HUES6 (cell line): ENCODE measurements at regions not wholly inside any gene's neighbourhood (a gene's known extent, or its start where the extent isn't known, plus 50 kb on each side); places are given as distances from the start of the nearest gene placed in this dataset.

ENCODE experiments used
- H3K27ac ChIP-seq: 2 replicates; pipeline ENCODE4 v1.7.0; 2013; ENCODE audit warnings: low read depth, mild to moderate bottlenecking, low read length, inconsistent platforms
- H3K27me3 ChIP-seq: 2 replicates; pipeline ENCODE4 v1.6.1; 2013; ENCODE audit warnings: low read length; ENCODE audit not compliant: control insufficient read depth, insufficient read depth
- H3K36me3 ChIP-seq: 2 replicates; pipeline ENCODE4 v1.6.1; 2013; ENCODE audit warnings: low read length; ENCODE audit not compliant: control insufficient read depth, insufficient read depth
- H3K4me1 ChIP-seq: 2 replicates; pipeline ENCODE4 v1.6.1; 2013; ENCODE audit warnings: low read length; ENCODE audit not compliant: control insufficient read depth, insufficient read depth
- H3K4me3 ChIP-seq: 2 replicates; pipeline ENCODE4 v1.5.1; 2013; ENCODE audit warnings: low read depth, low read length
- H3K9ac ChIP-seq: one replicate; pipeline ENCODE4 v1.6.1; 2013; ENCODE audit warnings: mild to moderate bottlenecking, low read length
- H3K9me3 ChIP-seq: 2 replicates; pipeline ENCODE4 v1.6.1; 2013; ENCODE audit warnings: low read depth, low read length; ENCODE audit not compliant: control insufficient read depth, insufficient read depth

- H3K27me3 ChIP-seq = no peaks in the 10 kb centered on the region
- H3K27ac ChIP-seq = no peak overlapping the region
- H3K36me3 ChIP-seq = no peaks in the 10 kb centered on the region
- H3K4me3 ChIP-seq = no peak overlapping the region
- H3K9me3 ChIP-seq = no peaks in the 10 kb centered on the region
- no peak overlapping the region for H3K9ac ChIP-seq
- H3K4me1 ChIP-seq = no peaks in the 10 kb centered on the region
Observed at GRCh38 chr1:187300081-187300480, 471.3 kb downstream of the PLA2G4A start.

DNA sequence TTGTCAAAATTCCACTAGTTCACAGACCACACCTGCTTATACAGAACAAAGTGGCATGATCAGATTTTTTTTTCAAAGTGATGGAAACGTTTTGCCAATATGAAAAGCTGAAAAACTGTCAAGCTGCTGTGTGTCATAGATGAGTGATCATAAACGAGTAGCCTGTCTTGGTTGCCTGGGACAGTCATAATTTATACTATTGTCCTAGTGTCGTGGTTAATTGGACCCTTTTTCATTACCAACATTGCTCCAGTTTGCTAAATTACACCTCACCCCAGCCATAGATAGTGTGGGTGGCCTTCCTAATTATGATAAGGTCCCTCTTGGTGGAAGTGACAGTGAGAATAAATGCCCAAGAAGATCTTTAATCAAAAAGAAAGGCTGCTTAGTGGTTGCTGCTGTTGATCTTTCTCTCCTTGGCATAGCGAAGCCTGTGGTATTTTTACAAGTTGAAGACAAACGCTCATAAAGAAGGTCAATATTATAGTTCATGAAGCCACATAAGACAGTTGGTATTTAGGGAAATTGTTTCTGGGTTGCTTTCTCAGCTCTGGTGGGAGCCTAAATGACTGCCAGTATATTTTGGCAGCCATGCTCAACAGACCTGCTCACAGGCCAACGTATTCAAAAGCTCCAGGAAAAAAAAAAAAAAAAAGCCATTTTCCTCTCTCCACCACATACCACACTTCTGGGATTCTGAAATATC, 478.1 kb downstream of the PLA2G4A start:
- H3K9ac ChIP-seq = no peak overlapping the region
- H3K4me1 ChIP-seq = no peaks in the 10 kb centered on the region
- no peak overlapping the region for H3K4me3 ChIP-seq
- H3K27ac ChIP-seq = no peak overlapping the region
- H3K27me3 ChIP-seq = no peaks in the 10 kb centered on the region
- H3K9me3 ChIP-seq = no peaks in the 10 kb centered on the region
- no peaks in the 10 kb centered on the region for H3K36me3 ChIP-seq

DNA sequence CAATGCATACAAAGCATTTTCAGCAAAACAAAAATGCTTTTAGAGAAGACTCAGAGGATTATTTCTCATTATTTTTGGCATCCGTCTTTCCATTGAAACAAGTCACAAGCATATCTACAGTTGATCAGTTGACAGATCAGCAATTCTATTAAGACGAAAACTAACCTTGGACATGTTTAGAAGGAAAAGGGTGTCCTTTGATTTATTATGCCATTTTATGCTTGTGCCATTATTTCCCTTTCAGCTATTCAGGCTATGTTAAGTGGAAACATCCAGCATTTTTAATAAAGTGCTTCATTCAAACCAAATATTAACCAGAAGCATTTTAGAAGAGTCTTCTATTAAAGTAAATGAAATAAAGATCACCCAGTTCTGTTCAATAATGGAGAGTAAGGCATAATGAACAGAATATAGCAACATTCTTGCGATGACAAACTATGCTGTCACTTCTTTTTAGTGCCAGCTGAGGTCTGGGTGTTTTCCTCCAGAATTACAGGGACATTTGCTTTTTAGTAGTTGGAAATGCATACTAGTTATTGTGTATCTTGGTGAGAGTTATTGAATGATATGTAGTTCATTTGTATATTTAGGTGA, 481.4 kb downstream of the PLA2G4A start:
- H3K9me3 ChIP-seq = no peaks in the 10 kb centered on the region
- no peaks in the 10 kb centered on the region for H3K36me3 ChIP-seq
- H3K4me3 ChIP-seq = no peak overlapping the region
- no peak overlapping the region for H3K27ac ChIP-seq
- H3K4me1 ChIP-seq = no peaks in the 10 kb centered on the region
- H3K9ac ChIP-seq = no peak overlapping the region
- no peaks in the 10 kb centered on the region for H3K27me3 ChIP-seq

DNA sequence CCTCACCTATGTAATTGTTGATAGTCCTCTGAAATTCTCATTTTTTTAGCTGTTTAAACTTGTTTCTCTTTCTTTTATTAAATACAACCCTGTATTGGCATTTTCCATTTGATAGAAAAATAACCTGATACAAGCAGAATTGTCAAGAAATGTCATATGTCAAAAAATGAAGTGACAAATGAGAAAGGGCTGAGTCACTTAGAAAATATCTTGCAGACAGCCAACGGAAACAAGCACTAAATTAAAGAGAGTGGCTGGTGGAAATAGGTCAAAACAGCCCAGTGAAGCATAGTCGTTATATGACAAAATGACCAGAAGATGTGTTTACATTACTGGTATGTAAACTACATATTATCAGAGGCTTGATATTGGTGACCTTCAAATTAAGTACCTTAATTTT, 484.4 kb downstream of the PLA2G4A start:
- Histone ChIP-seq H3K9me3 (no peaks in the 10 kb centered on the region), H3K4me3 (no peak overlapping the region), H3K27ac (no peak overlapping the region), H3K36me3 (no peaks in the 10 kb centered on the region), H3K4me1 (no peaks in the 10 kb centered on the region), H3K9ac (no peak overlapping the region), H3K27me3 (no peaks in the 10 kb centered on the region)

- H3K9me3 ChIP-seq = no peaks in the 10 kb centered on the region
- no peak overlapping the region for H3K4me3 ChIP-seq
- H3K9ac ChIP-seq = no peak overlapping the region
- no peaks in the 10 kb centered on the region for H3K27me3 ChIP-seq
- H3K27ac ChIP-seq = no peak overlapping the region
- H3K36me3 ChIP-seq = no peaks in the 10 kb centered on the region
- no peaks in the 10 kb centered on the region for H3K4me1 ChIP-seq
Observed at GRCh38 chr1:187326557-187326956, 497.8 kb downstream of the PLA2G4A start.

DNA sequence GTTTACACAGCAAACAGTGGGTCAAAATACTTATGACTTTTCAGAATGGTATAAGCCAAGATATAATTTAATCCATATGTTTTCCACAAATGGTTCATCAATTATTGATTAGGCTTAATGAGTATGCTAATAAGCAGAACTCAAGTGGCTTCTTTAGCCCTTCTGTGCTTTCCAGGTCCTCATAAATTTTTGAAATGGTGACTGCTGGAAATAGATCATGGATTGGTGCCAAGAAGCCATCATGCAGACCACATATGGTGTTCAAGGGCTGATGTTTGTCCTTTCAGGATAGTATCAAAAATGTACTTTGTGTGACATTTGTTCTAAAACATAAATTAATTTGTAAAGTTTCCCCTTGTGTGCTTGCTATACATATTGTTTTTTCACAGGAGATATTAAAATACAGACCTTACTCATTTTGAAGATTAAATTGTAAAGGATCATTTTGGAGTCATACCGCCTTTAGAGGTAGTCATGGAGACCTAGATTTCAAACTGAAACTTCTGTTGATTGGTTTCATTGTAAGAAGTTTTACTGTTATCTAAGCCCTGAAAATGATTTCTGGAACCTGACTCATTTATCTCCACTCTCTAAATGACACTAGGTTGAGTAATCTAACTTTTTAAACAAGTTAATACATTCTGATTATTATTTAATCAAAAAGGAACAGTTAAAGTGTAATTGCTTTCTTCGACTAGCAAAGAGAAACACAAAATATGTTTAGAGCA, 507.9 kb downstream of the PLA2G4A start:
- Histone ChIP-seq H3K27me3 (no peaks in the 10 kb centered on the region), H3K9ac (no peak overlapping the region), H3K4me1 (no peaks in the 10 kb centered on the region), H3K9me3 (no peaks in the 10 kb centered on the region), H3K27ac (no peak overlapping the region), H3K36me3 (no peaks in the 10 kb centered on the region), H3K4me3 (no peak overlapping the region)

DNA sequence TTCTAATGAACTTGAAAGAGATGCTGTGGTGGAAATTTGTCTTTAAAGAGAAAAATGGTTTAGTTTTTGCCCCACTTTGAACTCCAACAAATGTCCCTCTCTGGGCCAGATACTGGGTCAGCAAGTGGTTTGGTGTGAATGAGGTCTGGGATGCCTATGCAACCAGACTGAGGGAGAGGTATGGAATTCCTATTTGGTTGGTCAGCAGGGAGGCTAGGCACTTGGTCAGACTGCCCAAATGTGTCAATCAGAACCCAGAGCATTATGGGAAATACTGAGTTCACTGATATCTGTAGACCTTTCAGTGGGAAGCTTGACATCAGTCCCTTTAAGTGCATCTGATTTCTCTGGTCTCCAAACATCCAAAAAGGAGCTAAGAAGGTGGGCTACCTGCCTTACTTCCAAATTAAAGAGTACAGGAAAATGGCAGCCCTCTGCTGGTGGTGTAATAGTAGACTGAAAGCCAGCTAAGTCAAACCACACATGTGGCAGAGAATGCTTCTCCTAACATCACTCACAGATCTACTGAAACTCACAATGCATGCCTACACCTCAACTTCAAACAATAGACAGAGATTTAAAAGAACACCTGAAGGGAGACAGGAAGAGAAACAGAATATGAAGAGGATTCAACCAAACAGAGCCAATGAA, 510.1 kb downstream of the PLA2G4A start:
- Histone ChIP-seq H3K9ac (no peak overlapping the region), H3K9me3 (no peaks in the 10 kb centered on the region), H3K36me3 (no peaks in the 10 kb centered on the region), H3K4me3 (no peak overlapping the region), H3K27me3 (no peaks in the 10 kb centered on the region), H3K4me1 (no peaks in the 10 kb centered on the region), H3K27ac (no peak overlapping the region)

GRCh38 chr1:187342495-187342894, 513.7 kb downstream of the PLA2G4A start:
- Histone ChIP-seq H3K4me3 (no peak overlapping the region), H3K36me3 (no peaks in the 10 kb centered on the region), H3K4me1 (no peaks in the 10 kb centered on the region), H3K9ac (no peak overlapping the region), H3K9me3 (no peaks in the 10 kb centered on the region), H3K27me3 (no peaks in the 10 kb centered on the region), H3K27ac (no peak overlapping the region)

DNA sequence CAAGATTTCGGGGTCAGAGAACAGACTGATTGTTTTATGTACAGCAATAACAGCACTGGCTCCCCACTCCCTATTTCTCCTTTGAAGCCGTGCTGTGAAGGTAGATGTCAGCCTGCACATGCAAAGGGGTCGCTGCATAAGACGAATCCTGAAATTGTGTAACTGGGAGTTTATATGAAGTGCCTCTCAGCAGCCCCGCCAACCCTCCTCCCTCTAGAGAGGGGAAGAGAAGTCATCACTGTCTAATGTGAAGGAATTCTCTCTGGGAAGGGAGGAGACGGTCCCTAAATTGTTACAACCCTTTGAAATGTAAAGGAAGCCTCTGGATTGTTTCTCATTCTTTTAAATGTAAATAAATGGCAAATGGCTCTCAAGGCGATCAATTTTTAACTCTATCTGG, 545.3 kb downstream of the PLA2G4A start:
- Histone ChIP-seq H3K27ac (no peak overlapping the region; the same call in 1 of the 2 replicates), H3K4me1 (peaks cover 18% of the 10 kb centered on the region), H3K4me3 (no peak overlapping the region; the same call in 1 of the 2 replicates), H3K36me3 (no peaks in the 10 kb centered on the region), H3K27me3 (no peaks in the 10 kb centered on the region), H3K9ac (no peak overlapping the region), H3K9me3 (no peaks in the 10 kb centered on the region)

GRCh38 chr1:187374742-187375141, 546.0 kb downstream of the PLA2G4A start:
- H3K36me3 ChIP-seq = no peaks in the 10 kb centered on the region
- H3K27me3 ChIP-seq = no peaks in the 10 kb centered on the region
- H3K4me3 ChIP-seq = no peak overlapping the region
- no peaks in the 10 kb centered on the region for H3K9me3 ChIP-seq
- H3K9ac ChIP-seq = no peak overlapping the region
- H3K27ac ChIP-seq = no peak overlapping the region; the same call in 1 of the 2 replicates
- H3K4me1 ChIP-seq = peaks cover 25% of the 10 kb centered on the region

DNA sequence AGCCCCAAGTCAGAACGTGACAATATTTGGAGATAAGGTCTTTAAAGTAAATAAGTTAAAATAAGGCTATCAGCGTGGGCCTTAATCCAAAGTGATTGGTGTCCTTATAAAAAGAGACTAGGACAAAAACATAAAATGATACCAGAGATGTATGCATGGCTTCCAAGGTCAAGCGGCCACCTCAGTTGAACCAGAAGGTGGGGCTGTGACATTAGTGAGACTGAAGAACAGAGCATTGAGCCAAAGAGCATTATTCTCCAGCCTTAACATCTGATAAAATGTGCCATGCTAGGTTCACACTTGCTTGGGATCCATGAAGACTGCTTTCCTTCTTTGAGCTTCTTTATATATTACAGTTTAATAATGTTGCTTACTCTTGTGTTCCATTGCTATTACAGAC, 554.6 kb downstream of the PLA2G4A start:
- Histone ChIP-seq H3K27me3 (no peaks in the 10 kb centered on the region), H3K9ac (no peak overlapping the region), H3K9me3 (no peaks in the 10 kb centered on the region), H3K4me3 (no peak overlapping the region), H3K4me1 (peaks cover 13% of the 10 kb centered on the region), H3K36me3 (no peaks in the 10 kb centered on the region), H3K27ac (no peak overlapping the region)
